Glomerular endothelial cell (primary cell): ENCODE measurements at regions not wholly inside any gene's neighbourhood (a gene's known extent, or its start where the extent isn't known, plus 50 kb on each side); places are given as distances from the start of the nearest gene placed in this dataset.
"Not testable (repeated sequence)": the region's sequence is repeated elsewhere in the genome, so short reads cannot be mapped to it uniquely, and the experiment has no call there.

Experiments used
- DNase-seq: peaks from one replicate; pipeline ENCODE4 v3.0.0-alpha.2; 2011; ENCODE audit warnings: low read depth, low spot score; ENCODE audit errors: extremely low read depth

GRCh38 chr6:82118150-82118562 lies 129.4 kb downstream of the IBTK start:
- DNase-seq = no peak

- no peak for DNase-seq
Observed at GRCh38 chr6:82114748-82115147, 132.8 kb downstream of the IBTK start.

- DNase-seq = no peak
Observed at GRCh38 chr6:82113231-82113630, 134.3 kb downstream of the IBTK start.

- no peak for DNase-seq
Observed at GRCh38 chr6:82111818-82112217, 135.7 kb downstream of the IBTK start.

- no peak for DNase-seq
Observed at GRCh38 chr6:82111114-82111513, 136.4 kb downstream of the IBTK start.

- not testable (repeated sequence) for DNase-seq
Observed at GRCh38 chr6:82103171-82103570, 144.4 kb downstream of the IBTK start.

GRCh38 chr6:82101374-82102114 lies 146.0 kb downstream of the IBTK start:
- not testable (repeated sequence) for DNase-seq

- DNase-seq = not testable (repeated sequence)
Observed at GRCh38 chr6:82100763-82101162, 146.8 kb downstream of the IBTK start.

- DNase-seq = no peak
Observed at GRCh38 chr6:82097676-82098075, 149.9 kb downstream of the IBTK start.

GRCh38 chr6:82095091-82095490 lies 152.5 kb downstream of the IBTK start:
- no peak for DNase-seq

GRCh38 chr6:82094166-82094806 lies 153.3 kb downstream of the IBTK start:
- no peak for DNase-seq

GRCh38 chr6:82088978-82089771 lies 158.4 kb downstream of the IBTK start:
- DNase-seq = no peak

GRCh38 chr6:82086944-82087343 lies 160.6 kb downstream of the IBTK start:
- no peak for DNase-seq

GRCh38 chr6:82085701-82086100 lies 161.8 kb downstream of the IBTK start:
- no peak for DNase-seq

- DNase-seq = no peak
Observed at GRCh38 chr6:82084324-82084920, 163.1 kb downstream of the IBTK start.

GRCh38 chr6:82083646-82084045 lies 163.9 kb downstream of the IBTK start:
- no peak for DNase-seq

- DNase-seq = no peak
Observed at GRCh38 chr6:82080767-82081166, 166.8 kb downstream of the IBTK start.

- no peak for DNase-seq
Observed at GRCh38 chr6:82078286-82078908, 169.1 kb downstream of the IBTK start.

GRCh38 chr6:82076916-82077315 lies 170.6 kb downstream of the IBTK start:
- no peak for DNase-seq

GRCh38 chr6:82074556-82074955 lies 173.0 kb downstream of the IBTK start:
- no peak for DNase-seq

- DNase-seq = no peak
Observed at GRCh38 chr6:82073484-82073883, 174.1 kb downstream of the IBTK start.
